GM19351 (cell line): ENCODE measurements at regions not wholly inside any gene's neighbourhood (a gene's known extent, or its start where the extent isn't known, plus 50 kb on each side); places are given as distances from the start of the nearest gene placed in this dataset.
"Not testable (repeated sequence)": the region's sequence is repeated elsewhere in the genome, so short reads cannot be mapped to it uniquely, and the experiment has no call there.

Experiments
- ATAC-seq: cut with Tn5 transposase; IDR thresholded peaks from one replicate; pipeline ENCODE4 v1.9.1; 2021; ENCODE audit warnings: mild to moderate bottlenecking, moderate library complexity; ENCODE audit not compliant: unreplicated experiment

DNA sequence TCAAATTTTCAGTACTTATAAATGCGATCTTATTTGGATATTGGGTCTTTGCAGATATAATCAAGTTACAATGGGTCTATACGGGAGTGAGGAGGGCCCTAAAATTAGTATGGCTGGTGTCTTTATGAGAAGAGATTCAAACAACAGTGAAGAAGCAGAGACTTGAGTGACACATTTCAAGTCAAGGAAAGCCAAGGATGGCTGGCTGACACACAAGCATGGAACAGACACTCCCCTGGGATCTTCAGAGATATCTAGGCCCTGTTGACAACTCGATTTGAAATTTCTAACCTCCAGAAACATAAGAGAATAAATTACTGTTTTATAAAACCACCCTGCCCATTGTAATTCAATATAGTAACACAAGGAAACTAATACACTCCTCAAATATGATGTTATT lies 1886.0 kb upstream of the PCDH7 start:
- no peak for ATAC-seq

DNA sequence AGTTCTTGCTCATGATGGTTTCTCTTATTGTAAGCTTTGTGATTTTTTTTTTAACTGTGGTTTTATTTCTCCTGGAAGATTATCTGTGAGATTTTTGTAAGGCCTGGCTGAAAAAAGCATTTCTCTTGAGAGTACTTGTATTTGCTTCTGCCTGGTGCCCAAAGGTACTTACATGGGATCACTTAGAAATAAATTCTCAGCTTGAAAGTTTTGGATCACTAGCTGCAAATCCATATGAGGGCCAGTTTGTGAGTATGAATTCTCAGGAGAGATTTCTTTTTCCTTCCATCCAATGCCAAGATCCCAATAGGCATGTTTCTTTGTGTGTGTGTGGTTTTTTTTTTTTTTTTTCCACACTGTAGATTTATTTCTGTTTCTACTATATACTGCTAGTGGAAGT lies 1884.7 kb upstream of the PCDH7 start:
- ATAC-seq = no peak

DNA sequence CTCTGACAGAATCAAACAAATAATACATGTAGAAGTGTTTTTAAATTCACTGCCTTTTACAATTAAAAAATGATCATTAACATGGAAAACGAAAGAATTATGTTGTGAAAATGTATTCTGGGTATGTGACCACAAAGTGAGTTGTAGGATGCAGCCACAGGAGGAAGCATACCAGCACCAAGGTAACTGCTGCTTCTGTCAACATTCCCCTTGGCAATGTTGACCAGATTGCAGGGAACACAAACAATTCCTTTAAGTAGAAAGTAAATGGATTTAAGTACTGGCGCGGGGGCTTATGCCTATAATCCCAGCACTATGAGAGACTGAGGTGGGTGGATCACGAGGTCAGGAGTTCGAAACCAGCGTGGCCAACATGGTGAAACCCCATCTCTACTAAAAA lies 1877.9 kb upstream of the PCDH7 start:
- no peak for ATAC-seq

DNA sequence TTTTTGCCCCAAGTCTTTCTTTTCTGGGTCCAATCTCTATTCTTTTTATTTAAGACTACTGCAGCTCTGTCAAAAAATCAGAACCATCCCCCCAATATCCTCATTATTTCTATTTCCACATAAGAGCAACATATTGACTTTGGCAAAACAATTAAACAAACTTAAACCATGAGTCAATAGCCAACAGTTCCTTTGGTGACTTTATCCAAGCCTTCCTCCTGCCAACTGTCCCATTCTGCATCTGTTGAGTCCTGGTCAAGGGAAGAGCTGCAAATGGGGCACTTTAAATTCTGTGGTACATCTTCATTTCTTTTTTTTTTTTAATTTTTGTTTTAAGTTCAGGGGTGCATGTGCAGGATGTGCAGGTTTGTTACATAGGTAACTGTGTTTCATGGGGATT lies 1875.0 kb upstream of the PCDH7 start:
- no peak for ATAC-seq

- not testable (repeated sequence) for ATAC-seq
These were observed 1863.1 kb upstream of the PCDH7 start for GRCh38 chr4:28857028-28857427.

DNA sequence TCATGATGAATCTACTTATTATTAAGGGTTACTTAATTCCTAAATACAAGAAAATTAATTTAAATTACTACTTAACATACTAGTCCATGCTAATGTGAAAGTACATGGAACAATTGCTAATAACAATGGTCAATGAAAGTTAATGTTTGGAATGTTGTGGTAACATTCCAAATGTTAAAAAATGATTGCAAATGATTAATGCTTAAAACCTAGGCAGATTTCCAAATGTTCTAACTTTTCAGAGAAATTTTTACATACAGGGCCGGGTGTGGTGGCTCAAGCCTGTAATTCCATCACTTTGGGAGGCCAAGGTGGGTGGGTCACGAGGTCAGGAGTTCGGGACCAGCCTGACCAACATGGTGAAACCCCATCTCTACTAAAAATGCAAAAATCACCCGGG lies 1851.3 kb upstream of the PCDH7 start:
- no peak for ATAC-seq

DNA sequence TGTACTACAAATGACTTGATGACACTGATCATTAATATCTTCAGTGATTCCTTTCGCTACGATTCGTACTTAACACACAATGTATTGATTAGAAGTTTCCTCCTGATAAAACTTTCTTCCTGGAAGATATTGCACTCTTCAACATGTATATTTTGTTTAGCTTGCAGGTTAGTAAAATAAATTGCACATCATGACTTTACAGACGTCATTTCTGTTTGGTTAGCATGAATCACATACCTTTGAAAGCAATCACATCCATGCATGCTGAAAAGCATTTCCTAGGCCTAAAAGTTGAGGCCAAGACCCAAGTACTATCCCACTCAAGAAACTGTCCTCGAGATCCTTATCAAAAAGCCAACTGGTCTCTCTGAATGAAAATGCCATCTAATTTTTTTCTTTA lies 1841.0 kb upstream of the PCDH7 start:
- no peak for ATAC-seq

GRCh38 chr4:28879900-28880299 lies 1840.3 kb upstream of the PCDH7 start:
- ATAC-seq = no peak

- ATAC-seq = no peak
These were observed 1837.0 kb upstream of the PCDH7 start for GRCh38 chr4:28883211-28883610.

DNA sequence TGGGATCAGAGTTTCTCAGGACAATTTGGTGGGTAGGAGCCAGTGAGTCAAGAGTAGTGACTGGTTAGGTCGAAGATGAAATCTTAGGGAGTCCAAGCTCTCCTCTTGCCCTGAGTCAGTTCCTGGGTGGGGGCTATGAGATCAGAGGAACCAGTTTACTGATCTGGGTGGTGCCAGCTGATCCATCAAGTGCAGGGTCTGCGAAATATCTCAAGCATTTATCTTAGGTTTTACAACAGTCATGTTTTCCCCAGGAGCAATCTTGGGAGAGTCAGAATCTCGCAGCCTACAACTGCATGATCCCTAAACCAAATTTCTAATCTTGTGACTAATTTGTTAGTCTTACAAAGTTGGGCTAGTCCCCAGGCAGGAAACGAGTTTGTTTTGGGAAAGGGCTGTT lies 1833.2 kb upstream of the PCDH7 start:
- no peak for ATAC-seq

GRCh38 chr4:28890949-28891775 lies 1829.0 kb upstream of the PCDH7 start:
- ATAC-seq = no peak

DNA sequence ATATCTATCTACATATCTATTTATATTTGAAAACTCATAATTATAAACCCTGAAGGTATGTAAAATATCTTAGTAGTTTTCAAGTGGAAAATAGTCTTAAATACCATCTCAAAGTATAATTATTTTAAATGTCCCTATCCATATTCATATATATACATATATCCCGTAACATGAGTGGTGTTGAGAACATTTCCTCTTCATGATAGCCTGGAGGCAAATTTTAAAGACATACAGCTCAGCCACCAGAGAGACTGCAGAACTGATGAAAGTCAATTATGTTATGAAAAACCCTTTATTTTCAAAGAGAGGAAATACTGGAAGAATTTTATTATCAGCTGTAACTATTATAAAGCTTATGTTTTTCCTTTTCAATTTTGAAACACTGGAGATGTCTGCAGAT lies 1806.7 kb upstream of the PCDH7 start:
- no peak for ATAC-seq

GRCh38 chr4:28916585-28916984 lies 1803.6 kb upstream of the PCDH7 start:
- ATAC-seq = no peak

- no peak for ATAC-seq
These were observed 1801.3 kb upstream of the PCDH7 start for GRCh38 chr4:28918871-28919270.

GRCh38 chr4:28921886-28922285 lies 1798.3 kb upstream of the PCDH7 start:
- no peak for ATAC-seq

- no peak for ATAC-seq
These were observed 1794.0 kb upstream of the PCDH7 start for GRCh38 chr4:28926156-28926555.

DNA sequence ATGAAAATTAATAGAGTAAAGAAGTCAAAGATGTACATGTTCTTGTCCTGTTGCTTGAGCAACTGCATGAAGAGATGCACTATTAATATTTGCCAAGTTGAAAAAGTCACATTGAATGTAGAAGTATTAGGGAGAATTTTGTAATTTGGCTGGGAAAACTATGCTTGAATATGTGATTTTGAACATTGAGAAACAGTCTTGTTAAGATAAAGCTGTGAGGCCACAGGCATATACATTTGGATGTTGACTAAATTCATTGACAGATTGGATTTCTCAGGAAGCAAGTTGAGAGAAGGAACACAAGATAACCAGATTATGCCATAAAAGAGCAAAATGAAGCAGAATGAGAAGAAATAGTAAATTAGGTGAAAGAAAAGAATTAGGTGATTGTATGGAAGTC lies 1777.5 kb upstream of the PCDH7 start:
- ATAC-seq = no peak

GRCh38 chr4:28947374-28947773 lies 1772.8 kb upstream of the PCDH7 start:
- no peak for ATAC-seq

- ATAC-seq = no peak
These were observed 1771.7 kb upstream of the PCDH7 start for GRCh38 chr4:28948501-28948900.

GRCh38 chr4:28966982-28967381 lies 1753.2 kb upstream of the PCDH7 start:
- ATAC-seq = no peak

DNA sequence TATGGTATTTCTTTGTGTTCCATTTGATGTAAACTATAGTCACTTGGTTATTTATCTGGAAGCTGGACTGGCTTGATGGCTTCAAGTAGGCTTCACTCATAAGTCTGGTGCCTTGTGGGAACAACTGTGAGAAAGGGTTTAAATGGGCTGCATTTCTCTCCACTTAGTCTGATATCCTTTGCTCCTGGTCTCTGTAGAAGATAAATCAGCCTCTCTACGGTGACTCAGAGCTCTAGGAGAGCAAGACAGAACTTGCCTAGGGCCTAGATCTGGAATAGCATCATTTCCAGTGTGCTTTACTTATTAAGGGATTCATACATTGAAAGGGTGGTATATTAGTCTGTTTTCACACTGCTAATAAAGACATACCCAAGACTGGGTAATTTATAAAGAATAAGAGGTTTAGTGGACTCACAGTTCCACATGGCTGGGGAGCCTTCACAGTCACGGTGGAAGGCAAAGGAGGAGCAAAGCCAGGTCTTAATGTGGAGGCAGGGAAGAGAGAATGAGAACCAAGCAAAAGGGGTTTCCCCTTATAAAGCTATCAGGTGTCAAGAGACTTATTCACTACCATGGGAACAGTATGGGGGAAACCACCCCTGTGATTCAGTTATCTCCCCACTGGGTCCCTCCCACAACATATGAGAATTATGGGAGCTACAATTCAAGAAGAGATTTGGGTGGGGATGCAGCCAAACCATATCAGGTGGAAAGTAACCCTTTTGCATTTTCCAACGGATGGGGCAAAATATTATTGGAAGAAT lies 1746.4 kb upstream of the PCDH7 start:
- no peak for ATAC-seq

- no peak for ATAC-seq
These were observed 1743.8 kb upstream of the PCDH7 start for GRCh38 chr4:28976369-28976768.
